ENCODE measurements at regions not wholly inside any gene's neighbourhood (a gene's known extent, or its start where the extent isn't known, plus 50 kb on each side); places are given as distances from the start of the nearest gene placed in this dataset.

- ChIA-PET POLR2A (ENCODE audit: unreplicated experiment) (no interaction called here), CTCF (no interaction called here)
- Histone ChIP-seq H3K27me3 (ENCODE audit: insufficient read depth, low read depth) (no peaks in the 10 kb centered on the region; the same call in 1 of the 2 replicates), H3K27ac (no peak overlapping the region), H3K36me3 (ENCODE audit: low read depth) (no peaks in the 10 kb centered on the region), H3K9me2 (ENCODE audit: insufficient read depth) (no peaks in the 10 kb centered on the region; the same call in 1 of the 2 replicates), H2AFZ (no peak overlapping the region), H3K79me2 (ENCODE audit: low read depth) (no peaks in the 10 kb centered on the region), H3K4me3 (no peak overlapping the region), H4K20me1 (ENCODE audit: insufficient read depth) (no peaks in the 10 kb centered on the region), H3K4me1 (replicated peaks; ENCODE audit: insufficient read depth) (no peaks in the 10 kb centered on the region), H3F3A (ENCODE audit: insufficient read depth, low read depth) (peaks cover 13% of the 10 kb centered on the region), H3K4me2 (no peak overlapping the region), H3K9me3 (ENCODE audit: insufficient read depth, low read depth) (no peaks in the 10 kb centered on the region)
- BruUV-seq (replicated peaks), result no TSS peak
- intact Hi-C loops (cut with micrococcal nuclease; ENCODE audit: unreplicated experiment), result no loop called here
- TF ChIP-seq, protein P1, sequence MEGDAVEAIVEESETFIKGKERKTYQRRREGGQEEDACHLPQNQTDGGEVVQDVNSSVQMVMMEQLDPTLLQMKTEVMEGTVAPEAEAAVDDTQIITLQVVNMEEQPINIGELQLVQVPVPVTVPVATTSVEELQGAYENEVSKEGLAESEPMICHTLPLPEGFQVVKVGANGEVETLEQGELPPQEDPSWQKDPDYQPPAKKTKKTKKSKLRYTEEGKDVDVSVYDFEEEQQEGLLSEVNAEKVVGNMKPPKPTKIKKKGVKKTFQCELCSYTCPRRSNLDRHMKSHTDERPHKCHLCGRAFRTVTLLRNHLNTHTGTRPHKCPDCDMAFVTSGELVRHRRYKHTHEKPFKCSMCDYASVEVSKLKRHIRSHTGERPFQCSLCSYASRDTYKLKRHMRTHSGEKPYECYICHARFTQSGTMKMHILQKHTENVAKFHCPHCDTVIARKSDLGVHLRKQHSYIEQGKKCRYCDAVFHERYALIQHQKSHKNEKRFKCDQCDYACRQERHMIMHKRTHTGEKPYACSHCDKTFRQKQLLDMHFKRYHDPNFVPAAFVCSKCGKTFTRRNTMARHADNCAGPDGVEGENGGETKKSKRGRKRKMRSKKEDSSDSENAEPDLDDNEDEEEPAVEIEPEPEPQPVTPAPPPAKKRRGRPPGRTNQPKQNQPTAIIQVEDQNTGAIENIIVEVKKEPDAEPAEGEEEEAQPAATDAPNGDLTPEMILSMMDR (conservative IDR thresholded peaks at IDR 0.05), result no peak
- no peak for TF ChIP-seq EZH2 (IDR thresholded peaks at IDR 0.05; ENCODE audit: low read depth)
- no peak for DNase-seq
Observed at GRCh38 chr10:47183704-47184041, 116.3 kb upstream of the GDF10 start.

GRCh38 chr10:47184273-47184672 is 115.7 kb upstream of the GDF10 start:
- no peak overlapping the region for H3K27ac ChIP-seq
- H3F3A ChIP-seq (ENCODE audit: insufficient read depth, low read depth), result peaks cover 11% of the 10 kb centered on the region
- no peaks in the 10 kb centered on the region for H3K36me3 ChIP-seq (ENCODE audit: low read depth)
- no peaks in the 10 kb centered on the region; the same call in 1 of the 2 replicates for H3K9me2 ChIP-seq (ENCODE audit: insufficient read depth)
- H3K4me1 ChIP-seq (replicated peaks; ENCODE audit: insufficient read depth), result no peaks in the 10 kb centered on the region
- H3K27me3 ChIP-seq (ENCODE audit: insufficient read depth, low read depth), result no peaks in the 10 kb centered on the region; the same call in 1 of the 2 replicates
- intact Hi-C loops (cut with micrococcal nuclease; ENCODE audit: unreplicated experiment), result no loop called here
- ChIA-PET CTCF (no interaction called here), POLR2A (ENCODE audit: unreplicated experiment) (no interaction called here)
- BruUV-seq (replicated peaks), result no TSS peak
- no peak overlapping the region for H3K4me2 ChIP-seq
- DNase-seq, result no peak
- H3K4me3 ChIP-seq, result no peak overlapping the region
- H3K9me3 ChIP-seq (ENCODE audit: insufficient read depth, low read depth), result no peaks in the 10 kb centered on the region
- no peaks in the 10 kb centered on the region for H3K79me2 ChIP-seq (ENCODE audit: low read depth)
- TF ChIP-seq, protein P1 (conservative IDR thresholded peaks at IDR 0.05), result no peak
- no peak for TF ChIP-seq EZH2 (IDR thresholded peaks at IDR 0.05; ENCODE audit: low read depth)
- H2AFZ ChIP-seq, result no peak overlapping the region
- H4K20me1 ChIP-seq (ENCODE audit: insufficient read depth), result no peaks in the 10 kb centered on the region

- no peaks in the 10 kb centered on the region for H3K36me3 ChIP-seq (ENCODE audit: low read depth)
- no peak overlapping the region for H3K27ac ChIP-seq
- no peak overlapping the region for H3K4me3 ChIP-seq
- H3K9me3 ChIP-seq (ENCODE audit: insufficient read depth, low read depth), result no peaks in the 10 kb centered on the region
- H3F3A ChIP-seq (ENCODE audit: insufficient read depth, low read depth), result peaks cover 5% of the 10 kb centered on the region
- H3K9me2 ChIP-seq (ENCODE audit: insufficient read depth), result no peaks in the 10 kb centered on the region; the same call in 1 of the 2 replicates
- ChIA-PET POLR2A (ENCODE audit: unreplicated experiment) (no interaction called here), CTCF (no interaction called here)
- no peak overlapping the region for H3K4me2 ChIP-seq
- intact Hi-C loops (cut with micrococcal nuclease; ENCODE audit: unreplicated experiment), result no loop called here
- no peaks in the 10 kb centered on the region for H3K4me1 ChIP-seq (replicated peaks; ENCODE audit: insufficient read depth)
- no peak for DNase-seq
- H3K27me3 ChIP-seq (ENCODE audit: insufficient read depth, low read depth), result no peaks in the 10 kb centered on the region; the same call in 1 of the 2 replicates
- TF ChIP-seq, protein P1 (conservative IDR thresholded peaks at IDR 0.05), result no peak
- no peak for TF ChIP-seq EZH2 (IDR thresholded peaks at IDR 0.05; ENCODE audit: low read depth)
- BruUV-seq (replicated peaks), result no TSS peak
- no peaks in the 10 kb centered on the region for H3K79me2 ChIP-seq (ENCODE audit: low read depth)
- H2AFZ ChIP-seq, result no peak overlapping the region
- no peaks in the 10 kb centered on the region for H4K20me1 ChIP-seq (ENCODE audit: insufficient read depth)
Observed at GRCh38 chr10:47184724-47185330, 115.2 kb upstream of the GDF10 start.
